ENCODE measurements at regions not wholly inside any gene's neighbourhood (a gene's known extent, or its start where the extent isn't known, plus 50 kb on each side); places are given as distances from the start of the nearest gene placed in this dataset.

DNA sequence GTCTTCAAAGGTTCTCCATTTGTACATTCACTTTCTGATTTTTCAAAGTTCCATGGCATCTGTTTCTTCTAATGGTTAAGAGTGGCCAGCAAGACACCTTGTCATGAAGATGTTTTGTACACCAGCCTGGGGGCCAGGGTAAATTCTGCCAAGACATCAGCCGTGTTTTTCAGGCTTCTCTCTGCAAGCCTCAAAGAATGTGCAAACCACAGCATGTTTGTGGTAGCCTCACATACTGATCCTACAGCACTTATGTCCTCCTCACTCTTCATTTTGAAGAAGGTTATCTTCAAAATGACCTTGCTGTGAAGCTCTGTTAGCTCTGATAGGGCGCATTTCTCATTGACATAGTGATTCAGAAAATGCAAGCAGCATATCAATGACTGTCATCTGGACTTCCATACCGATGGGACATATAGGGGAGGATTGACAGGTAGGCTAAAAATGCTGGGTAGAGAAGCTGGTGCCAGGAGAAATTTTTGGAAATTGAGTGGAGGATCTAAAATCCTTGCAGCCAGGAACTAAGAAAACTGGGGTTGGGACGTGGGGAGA is 59.3 kb upstream of the SPTLC3 start:
- TF ChIP-seq, protein P1, sequence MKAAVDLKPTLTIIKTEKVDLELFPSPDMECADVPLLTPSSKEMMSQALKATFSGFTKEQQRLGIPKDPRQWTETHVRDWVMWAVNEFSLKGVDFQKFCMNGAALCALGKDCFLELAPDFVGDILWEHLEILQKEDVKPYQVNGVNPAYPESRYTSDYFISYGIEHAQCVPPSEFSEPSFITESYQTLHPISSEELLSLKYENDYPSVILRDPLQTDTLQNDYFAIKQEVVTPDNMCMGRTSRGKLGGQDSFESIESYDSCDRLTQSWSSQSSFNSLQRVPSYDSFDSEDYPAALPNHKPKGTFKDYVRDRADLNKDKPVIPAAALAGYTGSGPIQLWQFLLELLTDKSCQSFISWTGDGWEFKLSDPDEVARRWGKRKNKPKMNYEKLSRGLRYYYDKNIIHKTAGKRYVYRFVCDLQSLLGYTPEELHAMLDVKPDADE (conservative IDR thresholded peaks at IDR 0.05; ENCODE audit: control insufficient read depth, low read depth, low read length), result no peak
- TF ChIP-seq SAP30 (IDR thresholded peaks at IDR 0.05; ENCODE audit: borderline replicate concordance, insufficient read depth, low read depth, low read length, poor library complexity, severe bottlenecking) (no peak), MXI1 (IDR thresholded peaks at IDR 0.05; ENCODE audit: low read depth, low read length) (no peak)
- TF ChIP-seq, protein P2, sequence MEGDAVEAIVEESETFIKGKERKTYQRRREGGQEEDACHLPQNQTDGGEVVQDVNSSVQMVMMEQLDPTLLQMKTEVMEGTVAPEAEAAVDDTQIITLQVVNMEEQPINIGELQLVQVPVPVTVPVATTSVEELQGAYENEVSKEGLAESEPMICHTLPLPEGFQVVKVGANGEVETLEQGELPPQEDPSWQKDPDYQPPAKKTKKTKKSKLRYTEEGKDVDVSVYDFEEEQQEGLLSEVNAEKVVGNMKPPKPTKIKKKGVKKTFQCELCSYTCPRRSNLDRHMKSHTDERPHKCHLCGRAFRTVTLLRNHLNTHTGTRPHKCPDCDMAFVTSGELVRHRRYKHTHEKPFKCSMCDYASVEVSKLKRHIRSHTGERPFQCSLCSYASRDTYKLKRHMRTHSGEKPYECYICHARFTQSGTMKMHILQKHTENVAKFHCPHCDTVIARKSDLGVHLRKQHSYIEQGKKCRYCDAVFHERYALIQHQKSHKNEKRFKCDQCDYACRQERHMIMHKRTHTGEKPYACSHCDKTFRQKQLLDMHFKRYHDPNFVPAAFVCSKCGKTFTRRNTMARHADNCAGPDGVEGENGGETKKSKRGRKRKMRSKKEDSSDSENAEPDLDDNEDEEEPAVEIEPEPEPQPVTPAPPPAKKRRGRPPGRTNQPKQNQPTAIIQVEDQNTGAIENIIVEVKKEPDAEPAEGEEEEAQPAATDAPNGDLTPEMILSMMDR (IDR thresholded peaks at IDR 0.05 in 2 of 3, conservative IDR thresholded peaks at IDR 0.05 in 1 of 3; ENCODE audit: insufficient read depth in 2 of 3, low read depth in 1 of 3, low read length in 3 of 3), result no peak
